Psoas muscle (tissue), 7 donors: ENCODE measurements at regions not wholly inside any gene's neighbourhood (a gene's known extent, or its start where the extent isn't known, plus 50 kb on each side); places are given as distances from the start of the nearest gene placed in this dataset.

Experiments
- ATAC-seq, 4 donors: fragments of 200-7000 bp; cut with Tn5 transposase; one replicate each; pipeline ENCODE4 v1.9.1; 2020; ENCODE audit warnings: moderate library complexity in 3 of 4, mild to moderate bottlenecking in 2 of 4
- DNase-seq, 2 donors: peaks; one replicate each; pipeline ENCODE4 v3.0.0-alpha.2; 2020
- H3K27ac ChIP-seq: fragments of 200-600 bp; one replicate; pipeline ENCODE4 v1.8.0; 2022
- H3K27me3 ChIP-seq, 3 donors: fragments of 200-600 bp in 1 of 3; one replicate each; pipeline versions ENCODE4 v1.6.1 to v1.8.0; 2013 to 2022; ENCODE audit warnings: low read length in 2 of 3, mild to moderate bottlenecking in 2 of 3, moderate library complexity in 1 of 3; ENCODE audit not compliant: insufficient read depth in 3 of 3
- H3K36me3 ChIP-seq, 2 donors: fragments of 200-600 bp in 1 of 2; one replicate each; pipeline versions ENCODE4 v1.6.1 to v1.8.0; 2013 to 2022; ENCODE audit warnings: low read depth in 1 of 2, mild to moderate bottlenecking in 1 of 2, moderate library complexity in 1 of 2; ENCODE audit not compliant: insufficient read depth in 1 of 2
- H3K4me1 ChIP-seq: fragments of 200-600 bp; one replicate; pipeline ENCODE4 v1.8.0; 2022
- H3K4me3 ChIP-seq: fragments of 200-600 bp; one replicate; pipeline ENCODE4 v1.8.0; 2022; ENCODE audit warnings: mild to moderate bottlenecking
- H3K9me3 ChIP-seq: fragments of 200-600 bp; one replicate; pipeline ENCODE4 v1.8.0; 2022
- CTCF ChIP-seq: fragments of 200-600 bp; IDR thresholded peaks from one replicate; pipeline ENCODE4 v1.8.0; 2022; ENCODE audit warnings: antibody characterized with exemption
- WGBS, 3 donors: extraction: QIAGEN DNeasy Blood & Tissue Kit; methylation state at CpG; one replicate each; pipeline versions ENCODE4 v1.1.6 to v1.1.7; 2013; 5-methylcytosine and 5-hydroxymethylcytosine counted together
- intact Hi-C, 2 donors: fragments of 100-400 bp; cut with DNase I; formaldehyde crosslinking; loops; one replicate each; pipeline versions ENCODE4 v1.11.0 to v1.14.2; 2022
- donor health status: healthy with polysubstance abuse.
- donor health status: DM: no; HTN: no; CAD: no; lungs with moderate emphysema.
- donor health status: Bipolar disorder and iron deficiency.
- donor health status: healthy.
- donor health status: DM: yes; HTN: yes; CAD: no.
- donor health status: DM: no; HTN: no; CAD: no.
- donor health status: DM: yes; HTN: yes; CAD: no.

- Histone ChIP-seq H3K27ac (no peak overlapping the region), H3K4me1 (no peaks in the 10 kb centered on the region), H3K27me3 (no peaks in the 10 kb centered on the region), H3K4me3 (no peak overlapping the region), H3K36me3 (no peaks in the 10 kb centered on the region), H3K9me3 (no peaks in the 10 kb centered on the region)
- WGBS, 3 donors: 79 to 88% (median 85%) methylated on average over 2 of the region's 2 CpGs
- intact Hi-C loops: no loop called here
- ATAC-seq: no peak
- TF ChIP-seq CTCF: no peak
- no peak for DNase-seq
These were observed 579.4 kb upstream of the SEL1L start for GRCh38 chr14:82113007-82113406.

GRCh38 chr14:82113710-82114109 is 580.1 kb upstream of the SEL1L start:
- Histone ChIP-seq H3K27me3 (no peaks in the 10 kb centered on the region), H3K36me3 (no peaks in the 10 kb centered on the region), H3K4me3 (no peak overlapping the region), H3K9me3 (no peaks in the 10 kb centered on the region), H3K4me1 (no peaks in the 10 kb centered on the region), H3K27ac (no peak overlapping the region)
- intact Hi-C loops: no loop called here
- no peak for DNase-seq
- TF ChIP-seq CTCF: no peak
- no peak for ATAC-seq
- 73 to 79% (median 78%) methylated on average over 1 of the region's 1 CpG for WGBS, 3 donors

GRCh38 chr14:82116721-82117120 is 583.1 kb upstream of the SEL1L start:
- H3K36me3 ChIP-seq: no peaks in the 10 kb centered on the region
- no peaks in the 10 kb centered on the region for H3K4me1 ChIP-seq
- H3K4me3 ChIP-seq: no peak overlapping the region
- ATAC-seq (no peak), DNase-seq (no peak)
- no peaks in the 10 kb centered on the region for H3K27me3 ChIP-seq
- TF ChIP-seq CTCF: no peak
- intact Hi-C loops: no loop called here
- H3K27ac ChIP-seq: no peak overlapping the region
- H3K9me3 ChIP-seq: no peaks in the 10 kb centered on the region

GRCh38 chr14:82122655-82123054 is 589.0 kb upstream of the SEL1L start:
- ATAC-seq (no peak), DNase-seq (no peak)
- WGBS, 3 donors: 49 to 69% (median 60%) methylated on average over 1 of the region's 1 CpG
- Histone ChIP-seq H3K27me3 (no peaks in the 10 kb centered on the region), H3K27ac (no peak overlapping the region), H3K36me3 (no peaks in the 10 kb centered on the region), H3K4me3 (no peak overlapping the region), H3K4me1 (no peaks in the 10 kb centered on the region), H3K9me3 (no peaks in the 10 kb centered on the region)
- intact Hi-C loops: no loop called here
- no peak for TF ChIP-seq CTCF

GRCh38 chr14:82124511-82124910 is 590.9 kb upstream of the SEL1L start:
- TF ChIP-seq CTCF: no peak
- intact Hi-C loops: no loop called here
- 50 to 65% (median 65%) methylated on average over 2 of the region's 2 CpGs for WGBS, 3 donors
- Histone ChIP-seq H3K4me1 (no peaks in the 10 kb centered on the region), H3K27me3 (no peaks in the 10 kb centered on the region), H3K9me3 (no peaks in the 10 kb centered on the region), H3K36me3 (no peaks in the 10 kb centered on the region), H3K27ac (no peak overlapping the region), H3K4me3 (no peak overlapping the region)
- DNase-seq (no peak), ATAC-seq (no peak)
